Prostate gland (tissue), 2 donors: ENCODE measurements at regions not wholly inside any gene's neighbourhood (a gene's known extent, or its start where the extent isn't known, plus 50 kb on each side); places are given as distances from the start of the nearest gene placed in this dataset.

Experiments used
- CTCF ChIP-seq, 4 experiments: fragments of 200-600 bp in 2 of 4; fragments of 450-650 bp in 2 of 4; sonication (generic) in 2 of 4; IDR thresholded peaks; 1 replicate in 3 of 4; 2 replicates in 1 of 4; pipeline ENCODE4 v1.5.1; 2016 to 2019; ENCODE audit warnings: antibody characterized with exemption in 4 of 4, mild to moderate bottlenecking in 2 of 4, moderate library complexity in 2 of 4
- POLR2A ChIP-seq: fragments of 450-650 bp; IDR thresholded peaks from one replicate; pipeline ENCODE4 v1.6.1; 2016; ENCODE audit warnings: antibody characterized with exemption, mild to moderate bottlenecking

- no peak for TF ChIP-seq POLR2A
- TF ChIP-seq CTCF (IDR thresholded peaks at IDR 0.05): no peak
These were observed 93.3 kb upstream of the POU3F1 start for GRCh38 chr1:38139738-38140487.
